ENCODE measurements at regions not wholly inside any gene's neighbourhood (a gene's known extent, or its start where the extent isn't known, plus 50 kb on each side); places are given as distances from the start of the nearest gene placed in this dataset.

- no peak for TF ChIP-seq CREB1 (IDR thresholded peaks at IDR 0.05; ENCODE audit: low read depth)
- no peak for TF ChIP-seq NFIC (IDR thresholded peaks at IDR 0.05)
- no peak for TF ChIP-seq TAF1 (IDR thresholded peaks at IDR 0.05; ENCODE audit: low read depth)
- TF ChIP-seq CEBPB (IDR thresholded peaks at IDR 0.05): no peak
- TF ChIP-seq REST (IDR thresholded peaks at IDR 0.05; ENCODE audit: low read depth): no peak
- TF ChIP-seq EP300 (IDR thresholded peaks at IDR 0.05; ENCODE audit: borderline replicate concordance): no peak
- TF ChIP-seq RAD21 (IDR thresholded peaks at IDR 0.05; ENCODE audit: low read depth): no peak
- no peak for TF ChIP-seq YY1 (IDR thresholded peaks at IDR 0.05; ENCODE audit: low read depth)
- TF ChIP-seq USF1 (IDR thresholded peaks at IDR 0.05): no peak
- no peak for TF ChIP-seq MAX (IDR thresholded peaks at IDR 0.05)
- TF ChIP-seq TCF12 (IDR thresholded peaks at IDR 0.05; ENCODE audit: low read depth): no peak
- no peak for TF ChIP-seq FOXM1 (IDR thresholded peaks at IDR 0.05; ENCODE audit: borderline replicate concordance, low read depth)
- no peak for TF ChIP-seq TEAD4 (IDR thresholded peaks at IDR 0.05)
Measured at GRCh38 chr11:101369835-101370234, 214.0 kb downstream of the TRPC6 start.
